Transverse colon (tissue), 4 donors: ENCODE measurements at regions not wholly inside any gene's neighbourhood (a gene's known extent, or its start where the extent isn't known, plus 50 kb on each side); places are given as distances from the start of the nearest gene placed in this dataset.

ENCODE experiments used
- DNase-seq: peaks from one replicate; pipeline ENCODE4 v3.0.0-alpha.2; 2019
- H3K27ac ChIP-seq, 4 donors: fragments of 200-600 bp; sonication (generic); 2 replicates each; pipeline ENCODE4 v1.5.1; 2016 to 2018; ENCODE audit warnings: inconsistent platforms in 4 of 4
- H3K27me3 ChIP-seq: fragments of 200-600 bp; sonication (generic); 2 replicates; pipeline ENCODE4 v1.5.1; 2017; ENCODE audit warnings: inconsistent platforms
- H3K36me3 ChIP-seq, 4 donors: fragments of 200-600 bp; sonication (generic); 2 replicates each; pipeline ENCODE4 v1.5.1; 2017 to 2019; ENCODE audit warnings: inconsistent platforms in 4 of 4
- H3K4me1 ChIP-seq, 4 donors: fragments of 200-600 bp; sonication (generic); 2 replicates each; pipeline ENCODE4 v1.5.1; 2017 to 2020; ENCODE audit warnings: inconsistent platforms in 4 of 4
- H3K4me3 ChIP-seq, 4 donors: fragments of 200-600 bp; sonication (generic); 1 replicate in 1 of 4; 2 replicates in 3 of 4; pipeline versions ENCODE4 v1.5.1 to v1.6.1; 2017 to 2019; ENCODE audit warnings: inconsistent platforms in 4 of 4
- H3K9me3 ChIP-seq, 2 donors: fragments of 200-600 bp; sonication (generic); 2 replicates each; pipeline ENCODE4 v1.5.1; 2017 to 2019; ENCODE audit warnings: inconsistent platforms in 2 of 2
- CTCF ChIP-seq, 5 experiments: fragments of 200-600 bp in 3 of 5; fragments of 450-650 bp in 2 of 5; sonication (generic) in 3 of 5; IDR thresholded peaks; 1 replicate in 2 of 5; 2 replicates in 3 of 5; pipeline ENCODE4 v1.5.1; 2016 to 2017; ENCODE audit warnings: antibody characterized with exemption in 5 of 5, inconsistent platforms in 3 of 5, mild to moderate bottlenecking in 2 of 5, moderate library complexity in 1 of 5
- EP300 ChIP-seq: sonication (generic); formaldehyde crosslinking; IDR thresholded peaks from one replicate; pipeline ENCODE4 v1.6.1; 2017; ENCODE audit warnings: antibody characterized with exemption, low read depth
- POLR2A ChIP-seq: fragments of 450-650 bp; IDR thresholded peaks from one replicate; pipeline ENCODE4 v1.6.1; 2016; ENCODE audit warnings: antibody characterized with exemption, mild to moderate bottlenecking, moderate library complexity
- POLR2AphosphoS5 ChIP-seq, 3 donors: sonication (generic); formaldehyde crosslinking; IDR thresholded peaks; one replicate each; pipeline ENCODE4 v1.6.1; 2016; ENCODE audit warnings: antibody characterized with exemption in 3 of 3
- WGBS, 2 donors: methylation state at CpG; one replicate each; pipeline ENCODE4 v1.1.5; 2018; ENCODE audit warnings: low coverage in 1 of 2; 5-methylcytosine and 5-hydroxymethylcytosine counted together
- in situ Hi-C, 4 donors: fragments of 200-750 bp; cut with MboI; loops; one replicate each; pipeline versions ENCODE4 v1.15.0 to v1.15.1; 2017; ENCODE audit warnings: low sequenced_read_pairs in 3 of 4, low pct_ligation_motif_present in 1 of 4, low pct_unique_long_range_greater_than_20kb in 1 of 4
- intact Hi-C: fragments of 100-400 bp; cut with DNase I; formaldehyde crosslinking; loops from one replicate; pipeline ENCODE4 v1.15.1; 2023; ENCODE audit warnings: low total_unique reads

GRCh38 chr17:69949973-69950695 is 124.9 kb upstream of the KCNJ16 start:
- no peak for DNase-seq
- H3K27me3 ChIP-seq: no peaks in the 10 kb centered on the region
- H3K36me3 ChIP-seq: no peaks in the 10 kb centered on the region
- no peak overlapping the region for H3K27ac ChIP-seq
- intact Hi-C loops: no loop called here
- in situ Hi-C loops: no loop called here
- TF ChIP-seq POLR2AphosphoS5 (IDR thresholded peaks at IDR 0.05) (no peak), POLR2A (no peak), CTCF (IDR thresholded peaks at IDR 0.05) (no peak), EP300 (no peak)
- H3K4me3 ChIP-seq: no peak overlapping the region
- H3K4me1 ChIP-seq: no peaks in the 10 kb centered on the region
- 67 to 70% methylated on average over 6 of the region's 6 CpGs for whole genome bisulfite sequencing, 2 donors
- H3K9me3 ChIP-seq: no peaks in the 10 kb centered on the region

GRCh38 chr17:69950701-69951418 is 124.2 kb upstream of the KCNJ16 start:
- no peak for DNase-seq
- intact Hi-C loops (no loop called here), in situ Hi-C loops (no loop called here)
- TF ChIP-seq EP300 (no peak), POLR2AphosphoS5 (IDR thresholded peaks at IDR 0.05) (no peak)
- Histone ChIP-seq H3K27me3 (no peaks in the 10 kb centered on the region), H3K9me3 (no peaks in the 10 kb centered on the region), H3K27ac (no peak overlapping the region), H3K4me1 (no peaks in the 10 kb centered on the region), H3K4me3 (no peak overlapping the region), H3K36me3 (no peaks in the 10 kb centered on the region)

- no peak for DNase-seq
- no peak overlapping the region for H3K4me3 ChIP-seq
- intact Hi-C loops: no loop called here
- WGBS, 2 donors: 57 to 67% methylated on average over 3 of the region's 3 CpGs
- H3K27me3 ChIP-seq: no peaks in the 10 kb centered on the region
- TF ChIP-seq EP300: no peak
- no peak for TF ChIP-seq POLR2A
- TF ChIP-seq POLR2AphosphoS5 (IDR thresholded peaks at IDR 0.05): no peak
- TF ChIP-seq CTCF (IDR thresholded peaks at IDR 0.05): no peak
- in situ Hi-C loops: no loop called here
- H3K9me3 ChIP-seq: no peaks in the 10 kb centered on the region
- no peaks in the 10 kb centered on the region for H3K36me3 ChIP-seq
- no peaks in the 10 kb centered on the region for H3K4me1 ChIP-seq
- no peak overlapping the region for H3K27ac ChIP-seq
Measured at GRCh38 chr17:69954241-69954925, 120.6 kb upstream of the KCNJ16 start.

- H3K4me3 ChIP-seq: no peak overlapping the region
- no peaks in the 10 kb centered on the region for H3K27me3 ChIP-seq
- in situ Hi-C loops: no loop called here
- 83 to 93% methylated on average over 3 of the region's 3 CpGs for WGBS, 2 donors
- H3K4me1 ChIP-seq: no peaks in the 10 kb centered on the region
- no peaks in the 10 kb centered on the region for H3K9me3 ChIP-seq
- no peak overlapping the region for H3K27ac ChIP-seq
- DNase-seq: no peak
- intact Hi-C loops: no loop called here
- H3K36me3 ChIP-seq: no peaks in the 10 kb centered on the region
- TF ChIP-seq EP300: no peak
- TF ChIP-seq POLR2A: no peak
- no peak for TF ChIP-seq CTCF (IDR thresholded peaks at IDR 0.05)
- no peak for TF ChIP-seq POLR2AphosphoS5 (IDR thresholded peaks at IDR 0.05)
Measured at GRCh38 chr17:69958063-69958462, 117.0 kb upstream of the KCNJ16 start.
